GM12865 (cell line): ENCODE measurements at regions not wholly inside any gene's neighbourhood (a gene's known extent, or its start where the extent isn't known, plus 50 kb on each side); places are given as distances from the start of the nearest gene placed in this dataset.
"Not testable (repeated sequence)": the region's sequence is repeated elsewhere in the genome, so short reads cannot be mapped to it uniquely, and the experiment has no call there.

Source experiments
- DNase-seq: peaks from one replicate; pipeline ENCODE4 v3.0.0; 2010; ENCODE audit warnings: low read depth
- H3K4me3 ChIP-seq: 2 replicates; pipeline ENCODE4 v1.5.1; 2011; ENCODE audit warnings: mild to moderate bottlenecking, low read depth, low read length, control low read depth

GRCh38 chr21:5162693-5163574, 5358.4 kb upstream of the TPTE start:
- not testable (repeated sequence) for H3K4me3 ChIP-seq, DNase-seq

- DNase-seq, H3K4me3 ChIP-seq: not testable (repeated sequence)
Measured at GRCh38 chr21:5165829-5166228, 5355.6 kb upstream of the TPTE start.
